ENCODE measurements at regions not wholly inside any gene's neighbourhood (a gene's known extent, or its start where the extent isn't known, plus 50 kb on each side); places are given as distances from the start of the nearest gene placed in this dataset.

DNA sequence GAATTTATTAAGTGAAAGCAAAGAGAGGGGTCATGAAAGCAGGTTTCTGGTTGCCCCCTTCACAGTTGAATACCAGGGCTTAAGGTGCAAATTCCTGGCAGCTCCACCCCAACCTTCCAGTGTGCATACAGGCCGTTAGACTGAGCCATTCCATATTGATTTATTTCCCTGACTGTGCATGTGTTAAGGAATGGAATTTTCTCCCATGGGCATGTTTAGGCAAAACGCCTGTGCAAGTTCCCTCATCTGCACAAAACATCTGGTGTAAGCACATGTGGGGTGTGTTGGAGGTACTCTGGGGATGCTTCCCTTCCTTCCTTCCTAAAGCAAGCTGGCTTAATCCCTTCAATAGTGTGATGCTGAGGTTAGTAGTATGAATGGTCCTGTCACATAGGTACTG, 1470.6 kb downstream of the MAT2B start:
- POLR2A ChIA-PET = no interaction called here
- no TSS peak for BruUV-seq (replicated peaks)
- CTCF ChIA-PET = no interaction called here
- peaks cover 2% of the 10 kb centered on the region for H3K9me3 ChIP-seq (replicated peaks; ENCODE audit: control insufficient read depth, insufficient read depth, low read length)
- TF ChIP-seq EZH2 (IDR thresholded peaks at IDR 0.05; ENCODE audit: borderline replicate concordance, low read depth, low read length, severe bottlenecking) = no peak
- TF ChIP-seq POLR2AphosphoS5 (IDR thresholded peaks at IDR 0.05; ENCODE audit: insufficient read depth, low read depth, low read length) = no peak
- TF ChIP-seq, protein P1, sequence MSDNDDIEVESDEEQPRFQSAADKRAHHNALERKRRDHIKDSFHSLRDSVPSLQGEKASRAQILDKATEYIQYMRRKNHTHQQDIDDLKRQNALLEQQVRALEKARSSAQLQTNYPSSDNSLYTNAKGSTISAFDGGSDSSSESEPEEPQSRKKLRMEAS (IDR thresholded peaks at IDR 0.05; ENCODE audit: insufficient read depth, insufficient read length) = no peak
- H3K4me3 ChIP-seq (replicated peaks in 1 of 3; ENCODE audit: insufficient read depth in 1 of 3, low read depth in 1 of 3, low read length in 3 of 3) = no peak overlapping the region
- no peaks in the 10 kb centered on the region for H4K20me1 ChIP-seq (replicated peaks; ENCODE audit: control insufficient read depth, extremely low read depth, insufficient read depth, low read length)
- no peak for DNase-seq (ENCODE audit: low read depth, low spot score)
- no peak for FAIRE-seq
- H2AFZ ChIP-seq (ENCODE audit: low read depth, low read length) = no peak overlapping the region
- no peak overlapping the region for H3K27ac ChIP-seq (ENCODE audit: insufficient read depth, low read depth, low read length)
- intact Hi-C loops (cut with micrococcal nuclease) = no loop called here
- H3K27me3 ChIP-seq (ENCODE audit: control insufficient read depth in 2 of 2, insufficient read depth in 2 of 2, low read length in 2 of 2) = no peaks in the 10 kb centered on the region
- no peaks in the 10 kb centered on the region for H3K79me2 ChIP-seq (ENCODE audit: control insufficient read depth, insufficient read depth, low read length)
- dilution Hi-C loops (cut with MboI; ENCODE audit: extremely low pct_ligation_motif_present, low sequenced_read_pairs) = no loop called here
- H3K9ac ChIP-seq (replicated peaks; ENCODE audit: extremely low read depth, insufficient read depth, low read length) = no peak overlapping the region
- H3K9me1 ChIP-seq (replicated peaks; ENCODE audit: control insufficient read depth, extremely low read depth, insufficient read depth, low read length) = no peaks in the 10 kb centered on the region
- no peaks in the 10 kb centered on the region for H3K36me3 ChIP-seq (ENCODE audit: control insufficient read depth in 2 of 2, extremely low read depth in 1 of 2, insufficient read depth in 2 of 2, low read length in 2 of 2)
- no peak overlapping the region for H3K4me2 ChIP-seq (ENCODE audit: insufficient read depth, low read length)
- H3K4me1 ChIP-seq (ENCODE audit: control insufficient read depth, extremely low read depth, insufficient read depth, low read length) = no peaks in the 10 kb centered on the region

DNA sequence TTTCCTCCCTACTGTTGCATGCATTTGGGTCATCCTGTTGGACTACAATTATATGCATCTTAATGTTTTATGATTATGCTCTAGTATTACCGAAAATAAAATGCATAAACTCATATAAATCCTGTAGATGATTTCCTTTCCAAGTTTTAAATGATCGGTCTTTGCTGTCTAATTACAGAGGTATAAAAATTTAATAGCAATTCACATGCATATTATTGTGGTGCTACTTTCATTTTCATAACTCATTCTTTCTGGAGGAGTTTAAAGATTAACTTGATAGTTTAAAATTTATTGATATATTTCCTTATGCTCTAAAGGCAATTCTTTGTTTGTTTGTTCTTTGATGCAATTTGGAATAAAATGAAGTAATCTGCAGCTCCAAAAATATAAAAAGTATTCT, 1475.1 kb downstream of the MAT2B start:
- Histone ChIP-seq H3K9me3 (replicated peaks; ENCODE audit: control insufficient read depth, insufficient read depth, low read length) (peaks cover 2% of the 10 kb centered on the region), H2AFZ (ENCODE audit: low read depth, low read length) (no peak overlapping the region), H3K4me3 (replicated peaks in 1 of 3; ENCODE audit: insufficient read depth in 1 of 3, low read depth in 1 of 3, low read length in 3 of 3) (no peak overlapping the region), H3K4me2 (ENCODE audit: insufficient read depth, low read length) (no peak overlapping the region), H4K20me1 (replicated peaks; ENCODE audit: control insufficient read depth, extremely low read depth, insufficient read depth, low read length) (no peaks in the 10 kb centered on the region), H3K27ac (ENCODE audit: insufficient read depth, low read depth, low read length) (no peak overlapping the region), H3K27me3 (ENCODE audit: control insufficient read depth in 2 of 2, insufficient read depth in 2 of 2, low read length in 2 of 2) (no peaks in the 10 kb centered on the region), H3K36me3 (ENCODE audit: control insufficient read depth in 2 of 2, extremely low read depth in 1 of 2, insufficient read depth in 2 of 2, low read length in 2 of 2) (no peaks in the 10 kb centered on the region), H3K79me2 (ENCODE audit: control insufficient read depth, insufficient read depth, low read length) (no peaks in the 10 kb centered on the region), H3K4me1 (ENCODE audit: control insufficient read depth, extremely low read depth, insufficient read depth, low read length) (no peaks in the 10 kb centered on the region), H3K9ac (replicated peaks; ENCODE audit: extremely low read depth, insufficient read depth, low read length) (no peak overlapping the region), H3K9me1 (replicated peaks; ENCODE audit: control insufficient read depth, extremely low read depth, insufficient read depth, low read length) (no peaks in the 10 kb centered on the region)
- intact Hi-C loops (cut with micrococcal nuclease) (no loop called here), dilution Hi-C loops (cut with MboI; ENCODE audit: extremely low pct_ligation_motif_present, low sequenced_read_pairs) (no loop called here)
- ChIA-PET POLR2A (no interaction called here), CTCF (no interaction called here)
- BruUV-seq (replicated peaks) = no TSS peak
- FAIRE-seq (no peak), DNase-seq (ENCODE audit: low read depth, low spot score) (no peak)
- TF ChIP-seq JUN (IDR thresholded peaks at IDR 0.05; ENCODE audit: borderline replicate concordance, insufficient read depth, insufficient read length, low read depth) = no peak
- TF ChIP-seq POLR2A (IDR thresholded peaks at IDR 0.05; ENCODE audit: low read depth, low read length) = no peak
- TF ChIP-seq FOS (IDR thresholded peaks at IDR 0.05; ENCODE audit: borderline replicate concordance, insufficient read depth, low read length) = no peak
- TF ChIP-seq EZH2 (IDR thresholded peaks at IDR 0.05; ENCODE audit: borderline replicate concordance, low read depth, low read length, severe bottlenecking) = no peak
- TF ChIP-seq, protein P1 (IDR thresholded peaks at IDR 0.05; ENCODE audit: insufficient read depth, insufficient read length) = no peak
- no peak for TF ChIP-seq POLR2AphosphoS5 (IDR thresholded peaks at IDR 0.05; ENCODE audit: insufficient read depth, low read depth, low read length)
- TF ChIP-seq GATA2 (IDR thresholded peaks at IDR 0.05; ENCODE audit: insufficient read depth, insufficient read length, low read depth, low read length) = no peak
- TF ChIP-seq MYC (IDR thresholded peaks at IDR 0.05; ENCODE audit: low read depth, low read length) = no peak
- TF ChIP-seq, protein P2, sequence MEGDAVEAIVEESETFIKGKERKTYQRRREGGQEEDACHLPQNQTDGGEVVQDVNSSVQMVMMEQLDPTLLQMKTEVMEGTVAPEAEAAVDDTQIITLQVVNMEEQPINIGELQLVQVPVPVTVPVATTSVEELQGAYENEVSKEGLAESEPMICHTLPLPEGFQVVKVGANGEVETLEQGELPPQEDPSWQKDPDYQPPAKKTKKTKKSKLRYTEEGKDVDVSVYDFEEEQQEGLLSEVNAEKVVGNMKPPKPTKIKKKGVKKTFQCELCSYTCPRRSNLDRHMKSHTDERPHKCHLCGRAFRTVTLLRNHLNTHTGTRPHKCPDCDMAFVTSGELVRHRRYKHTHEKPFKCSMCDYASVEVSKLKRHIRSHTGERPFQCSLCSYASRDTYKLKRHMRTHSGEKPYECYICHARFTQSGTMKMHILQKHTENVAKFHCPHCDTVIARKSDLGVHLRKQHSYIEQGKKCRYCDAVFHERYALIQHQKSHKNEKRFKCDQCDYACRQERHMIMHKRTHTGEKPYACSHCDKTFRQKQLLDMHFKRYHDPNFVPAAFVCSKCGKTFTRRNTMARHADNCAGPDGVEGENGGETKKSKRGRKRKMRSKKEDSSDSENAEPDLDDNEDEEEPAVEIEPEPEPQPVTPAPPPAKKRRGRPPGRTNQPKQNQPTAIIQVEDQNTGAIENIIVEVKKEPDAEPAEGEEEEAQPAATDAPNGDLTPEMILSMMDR (IDR thresholded peaks at IDR 0.05; ENCODE audit: extremely low read depth in 1 of 2, insufficient read depth in 1 of 2, low read depth in 1 of 2, low read length in 2 of 2) = no peak

All from endothelial cell of umbilical vein (primary cell).